A172 (cell line): ENCODE measurements at regions not wholly inside any gene's neighbourhood (a gene's known extent, or its start where the extent isn't known, plus 50 kb on each side); places are given as distances from the start of the nearest gene placed in this dataset.

ENCODE experiments used
- DNase-seq: peaks from one replicate; pipeline ENCODE4 v3.0.0-alpha.2; 2015; ENCODE audit warnings: low spot score

DNA sequence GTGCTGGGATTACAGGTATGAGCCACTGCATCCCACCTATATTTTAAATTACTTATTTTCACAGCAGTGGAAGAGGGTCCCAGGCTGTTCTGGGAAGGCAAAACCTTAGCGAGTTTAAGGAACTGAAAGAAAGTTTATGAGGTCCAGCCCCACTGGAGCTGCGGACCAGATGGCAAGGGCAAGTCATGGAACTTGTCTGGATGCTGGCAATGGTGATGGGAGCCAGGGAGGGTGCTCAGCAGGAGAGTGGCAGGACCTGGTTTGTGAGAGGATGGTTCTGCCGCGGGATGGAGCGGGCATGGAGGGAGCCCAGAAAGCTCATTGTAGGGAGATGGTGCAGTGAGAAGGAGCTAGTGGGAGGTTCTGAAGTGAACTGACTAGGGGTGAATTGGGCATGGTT is 50.6 kb upstream of the SLC45A1 start:
- no peak for DNase-seq

DNA sequence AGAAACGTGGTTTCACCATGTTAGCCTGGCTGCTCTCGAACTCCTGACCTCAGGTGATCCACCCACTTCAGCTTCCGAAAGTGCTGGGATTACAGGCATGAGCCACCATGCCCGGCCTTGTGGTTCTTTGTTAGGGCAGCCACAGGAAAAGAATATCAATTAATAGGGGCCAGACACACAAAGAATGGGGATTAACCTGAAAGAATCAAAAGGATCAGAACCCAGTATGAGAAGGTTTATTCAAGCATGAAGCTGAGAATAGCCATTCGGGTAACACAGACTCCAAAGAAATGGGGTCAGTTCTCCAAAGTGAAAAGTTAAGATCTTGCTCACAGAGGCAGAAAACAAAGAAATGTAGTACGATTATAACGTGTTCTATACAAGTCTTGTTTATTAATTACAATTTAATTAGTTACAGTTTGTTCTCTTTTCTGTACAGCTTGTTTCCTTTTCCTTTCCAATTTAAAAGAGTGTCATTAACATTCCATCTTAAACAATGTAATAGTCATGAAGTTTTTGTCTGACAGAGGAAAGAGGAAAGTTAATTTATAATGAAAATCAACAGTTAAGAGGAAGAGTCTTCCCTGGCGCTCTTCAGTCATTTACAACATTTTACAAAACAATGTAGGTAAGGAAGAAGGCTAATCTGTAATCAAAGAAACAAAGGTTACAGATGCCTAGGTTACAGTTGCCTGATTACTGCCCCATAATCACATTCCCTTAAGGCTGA is 51.3 kb upstream of the SLC45A1 start:
- no peak for DNase-seq

DNA sequence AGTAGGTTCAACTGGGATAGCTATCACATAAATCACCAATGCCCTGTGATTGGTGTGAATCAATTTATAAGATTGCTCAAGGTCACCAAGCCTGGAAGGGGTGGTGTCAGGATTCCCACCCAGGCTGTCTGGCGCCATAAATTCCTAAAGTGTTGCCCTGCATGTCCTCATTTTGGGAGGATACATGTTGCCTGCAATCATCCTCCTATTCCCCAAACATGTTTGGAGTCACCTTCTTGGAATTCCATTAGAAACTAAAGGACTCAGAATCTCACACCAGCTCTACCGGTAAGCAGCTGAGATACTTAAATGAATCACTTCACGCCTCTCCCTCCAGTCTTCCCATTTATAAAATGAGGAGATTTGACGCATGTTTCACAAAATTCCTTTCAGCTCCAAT is 54.1 kb upstream of the SLC45A1 start:
- no peak for DNase-seq

DNA sequence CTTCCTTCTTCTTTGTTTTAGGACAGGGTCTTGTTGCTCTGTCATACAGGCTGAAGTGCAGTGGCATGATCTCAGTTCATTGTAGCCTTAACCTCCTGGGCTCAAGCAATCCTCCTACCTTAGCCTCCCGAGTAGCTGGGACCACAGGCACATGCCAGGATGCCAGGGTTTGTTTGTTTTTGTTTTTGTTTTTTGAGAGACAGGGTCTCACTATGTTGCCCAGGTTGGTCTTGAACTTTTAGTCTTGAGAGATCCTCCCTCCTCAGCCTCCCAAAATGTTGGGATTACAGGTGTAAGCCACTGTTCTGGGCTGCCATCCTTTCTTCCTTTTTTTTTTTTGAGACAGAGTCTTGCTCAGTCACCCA is 56.5 kb upstream of the SLC45A1 start:
- no peak for DNase-seq

DNA sequence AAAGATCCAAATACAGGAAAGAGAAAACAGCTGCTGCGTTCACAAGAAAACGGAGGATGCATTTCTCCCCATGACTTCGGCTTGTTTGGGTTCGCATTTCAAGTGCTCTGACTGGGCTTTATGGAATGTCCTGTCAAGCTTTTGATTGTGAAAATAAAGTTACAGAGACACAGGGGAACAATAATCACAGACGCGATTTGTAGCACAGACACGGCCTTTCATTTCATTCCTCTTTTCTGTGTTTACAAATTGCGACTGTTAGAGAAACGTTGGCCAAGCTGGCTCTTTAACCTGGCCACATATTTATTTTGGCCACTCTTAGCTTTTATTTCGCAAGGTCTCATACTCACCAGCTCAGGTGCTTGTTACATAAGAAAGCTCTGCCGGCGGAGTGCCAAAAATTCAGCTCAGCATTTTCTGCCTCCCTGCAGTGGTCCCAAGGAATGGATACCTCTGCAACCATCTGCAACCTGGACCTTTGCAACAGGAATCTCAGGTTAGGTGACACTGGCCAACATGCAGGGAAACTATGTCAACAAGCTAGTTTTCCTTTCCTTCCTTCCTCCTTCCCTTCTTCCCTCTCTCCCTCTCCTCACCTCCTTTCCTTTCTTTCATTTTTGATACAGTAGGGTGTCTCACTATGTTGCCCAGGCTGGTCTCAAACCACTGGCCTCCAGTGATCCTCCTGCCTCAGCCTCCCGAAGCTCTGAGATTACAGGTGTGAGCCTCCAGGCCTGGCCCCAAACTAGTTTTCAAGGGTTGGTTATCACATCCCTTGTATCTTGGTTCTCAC is 58.2 kb upstream of the SLC45A1 start:
- DNase-seq = peak; percentile 27

DNA sequence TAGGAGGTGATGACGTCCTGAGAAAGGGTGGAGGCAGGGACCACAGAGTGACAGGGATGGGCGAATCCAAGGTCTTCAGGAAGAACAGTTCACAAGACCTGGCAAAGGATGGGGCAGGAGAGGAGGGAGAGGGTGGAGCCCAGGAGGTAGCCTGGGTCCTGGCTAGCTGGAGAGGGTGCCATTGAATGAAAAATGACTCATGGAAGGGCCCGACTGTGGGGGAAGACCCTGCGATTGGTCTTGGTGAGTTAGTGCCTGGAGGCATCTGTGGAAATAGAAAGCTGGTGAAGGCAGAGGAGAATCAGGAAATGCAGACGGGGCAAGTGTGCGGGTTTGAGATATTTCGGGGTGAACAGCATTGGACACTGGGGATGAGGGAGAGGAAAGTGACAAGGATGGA is 60.3 kb upstream of the SLC45A1 start:
- no peak for DNase-seq

DNA sequence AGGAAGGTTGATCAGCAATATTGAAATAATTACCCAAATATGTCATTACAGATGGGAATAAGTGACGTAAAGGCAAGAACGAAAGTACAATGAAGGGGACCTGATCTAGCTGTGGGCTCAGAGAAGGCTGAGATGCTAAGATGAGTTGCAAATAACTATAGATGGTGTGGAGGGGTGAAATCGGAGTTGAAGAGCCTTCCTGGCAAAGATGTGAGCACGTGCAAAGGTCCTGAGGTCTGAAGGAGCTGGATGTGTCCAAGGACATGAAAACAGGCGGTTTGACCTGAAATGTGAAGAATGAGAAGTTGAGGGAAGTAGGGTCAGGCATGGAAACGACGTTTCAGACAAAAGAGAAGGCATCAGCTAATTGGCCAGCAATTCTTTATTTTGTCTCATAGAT is 61.6 kb upstream of the SLC45A1 start:
- no peak for DNase-seq

DNA sequence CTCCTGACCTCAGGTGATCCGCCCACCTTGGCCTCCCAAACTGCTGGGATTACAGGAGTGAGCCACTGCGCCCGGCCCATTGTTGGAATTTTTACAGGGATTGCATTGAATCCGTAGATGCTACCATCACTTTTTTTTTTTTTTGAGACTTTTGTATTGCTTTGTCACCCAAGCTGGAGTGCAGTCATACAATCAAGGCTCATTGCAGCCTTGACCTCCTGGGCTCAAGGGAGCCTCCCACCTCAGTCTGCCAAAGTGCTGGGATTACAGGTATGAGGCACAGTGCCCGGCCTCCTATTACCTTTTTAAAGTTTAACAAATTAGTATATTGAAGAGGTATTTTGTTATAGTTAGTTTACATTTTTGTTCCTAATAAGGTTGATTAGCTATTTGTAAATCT is 62.2 kb upstream of the SLC45A1 start:
- no peak for DNase-seq

DNA sequence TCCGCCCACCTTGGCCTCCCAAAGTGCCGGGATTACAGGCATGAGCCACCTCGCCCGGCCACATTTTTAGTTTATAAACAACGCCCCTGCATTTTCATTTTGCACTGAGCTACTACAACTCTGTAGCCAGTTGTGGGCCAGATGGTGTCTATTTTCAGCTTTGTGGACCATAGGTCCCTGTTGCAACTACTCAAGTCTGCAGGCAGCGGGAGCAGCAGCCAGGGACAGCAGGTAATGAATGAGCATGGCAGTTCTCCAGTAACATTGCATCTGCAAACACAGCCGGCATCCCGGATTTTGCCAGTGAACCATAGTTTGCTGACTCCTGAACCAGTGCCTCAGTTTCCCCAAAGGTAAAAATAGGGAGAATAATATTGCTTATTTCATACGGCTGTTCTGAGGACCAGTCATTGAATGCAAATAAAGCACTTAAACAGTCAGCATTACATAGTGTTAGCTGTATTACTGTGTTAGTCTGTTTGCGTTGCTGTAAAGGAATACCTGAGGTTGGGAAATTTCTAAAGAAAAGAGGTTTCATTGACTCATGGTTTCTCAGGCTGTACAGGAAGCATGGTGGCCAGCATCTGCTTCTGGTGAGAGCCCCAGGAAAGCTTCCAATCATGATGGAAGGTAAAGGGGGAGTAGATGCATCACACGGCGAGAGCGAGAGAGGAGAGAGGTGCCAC is 65.5 kb upstream of the SLC45A1 start:
- no peak for DNase-seq

DNA sequence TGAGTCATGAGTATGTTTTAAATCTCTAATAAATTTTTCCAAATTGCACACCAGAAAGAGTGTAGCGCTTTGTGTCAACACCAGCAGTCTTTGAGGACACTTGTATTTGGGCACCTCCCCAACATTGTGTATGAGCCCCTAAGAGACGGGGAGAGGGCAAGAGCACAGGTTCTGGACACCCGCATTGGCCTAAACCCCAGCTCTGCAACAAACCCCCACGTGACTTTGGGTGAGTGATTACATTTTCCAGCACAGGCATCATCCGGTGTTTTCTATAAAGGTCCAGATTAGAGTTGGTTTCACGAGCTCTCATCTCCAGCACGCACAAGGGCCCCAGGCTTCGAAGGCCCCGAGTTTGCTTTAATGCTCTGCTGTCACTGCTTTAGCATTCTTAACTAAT is 66.3 kb upstream of the SLC45A1 start:
- no peak for DNase-seq

DNA sequence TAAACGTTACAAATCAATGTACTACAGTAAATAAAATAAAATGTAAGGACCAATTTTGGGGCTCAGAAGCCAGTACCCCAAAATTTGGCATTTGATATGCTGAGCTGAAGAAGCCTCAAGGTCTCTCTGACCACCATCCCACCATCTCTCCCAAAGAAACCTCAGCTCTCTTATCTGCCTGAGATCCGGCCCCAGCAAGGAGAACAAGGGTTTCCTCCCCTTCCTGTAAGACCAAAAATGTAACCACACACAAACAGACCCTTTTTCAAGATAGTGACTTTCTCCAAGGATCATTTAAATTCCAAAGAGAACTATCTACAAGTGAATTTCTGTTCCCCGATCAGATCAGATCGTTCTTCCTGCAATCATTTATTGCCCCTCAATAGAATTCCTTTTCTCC is 68.1 kb upstream of the SLC45A1 start:
- DNase-seq = no peak

DNA sequence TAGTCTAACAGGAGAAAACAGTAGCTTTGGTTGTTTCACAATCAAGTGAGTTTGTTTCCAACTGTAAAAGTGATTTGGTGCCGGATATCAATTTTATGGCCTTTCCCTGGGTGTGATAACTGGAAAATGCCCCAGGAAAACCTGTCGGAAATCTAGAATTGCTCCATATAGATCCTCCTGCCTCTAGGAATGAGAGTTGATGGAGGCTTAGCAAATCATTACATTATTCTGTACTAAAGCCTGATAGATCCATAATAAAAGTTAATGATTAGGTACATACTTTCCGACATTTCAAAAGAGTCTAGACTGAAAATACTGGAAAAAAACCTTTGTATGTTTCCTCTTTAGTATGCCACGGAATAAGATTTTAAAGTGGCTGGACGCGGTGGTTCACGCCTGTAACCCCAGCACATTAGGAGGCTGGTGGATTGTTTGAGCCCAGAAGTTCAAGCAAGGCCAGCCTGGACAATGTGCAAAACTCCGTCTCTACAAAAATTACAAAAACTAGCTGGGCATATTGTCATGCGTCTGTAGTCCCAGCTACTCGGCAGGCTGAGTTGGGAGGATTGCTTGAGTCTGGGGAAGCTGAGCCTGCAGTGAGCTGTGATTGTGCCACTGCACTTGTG is 70.0 kb upstream of the SLC45A1 start:
- no peak for DNase-seq

DNA sequence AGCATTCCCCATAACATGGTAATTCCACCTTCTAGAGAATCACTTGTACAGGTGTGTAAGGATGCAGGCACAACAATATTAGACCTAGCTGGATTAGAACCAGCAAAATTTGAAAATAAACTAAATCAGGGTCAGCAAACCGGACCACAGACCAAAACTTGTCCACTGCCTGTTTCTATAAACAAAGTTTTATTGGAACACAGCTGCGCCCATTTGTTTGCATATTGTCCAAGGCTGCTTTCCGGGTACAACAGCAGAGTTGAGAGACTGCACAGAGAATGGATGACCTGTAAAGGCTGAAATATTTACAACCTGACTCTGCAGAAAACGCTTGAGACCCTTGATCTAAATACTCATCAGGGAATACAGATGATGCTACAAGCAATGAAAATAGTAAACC is 73.6 kb upstream of the SLC45A1 start:
- no peak for DNase-seq

DNA sequence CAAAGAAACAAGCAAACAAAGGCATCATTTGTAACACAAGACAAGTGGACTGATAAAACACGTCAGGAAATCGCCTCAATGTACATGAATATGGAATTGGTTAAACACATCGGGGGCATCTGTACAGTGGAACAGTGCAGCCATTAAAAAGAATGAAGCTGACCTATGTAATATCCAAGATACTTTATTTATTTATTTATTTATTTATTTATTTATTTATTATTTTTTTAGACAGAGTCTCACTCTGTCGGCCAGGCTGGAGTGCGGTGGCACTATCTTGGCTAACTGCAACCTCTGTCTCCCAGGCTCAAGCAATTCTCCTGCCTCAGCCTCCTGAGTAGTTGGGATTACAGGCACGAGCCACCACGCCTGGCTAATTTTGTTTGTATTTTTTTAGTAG is 75.4 kb upstream of the SLC45A1 start:
- no peak for DNase-seq

DNA sequence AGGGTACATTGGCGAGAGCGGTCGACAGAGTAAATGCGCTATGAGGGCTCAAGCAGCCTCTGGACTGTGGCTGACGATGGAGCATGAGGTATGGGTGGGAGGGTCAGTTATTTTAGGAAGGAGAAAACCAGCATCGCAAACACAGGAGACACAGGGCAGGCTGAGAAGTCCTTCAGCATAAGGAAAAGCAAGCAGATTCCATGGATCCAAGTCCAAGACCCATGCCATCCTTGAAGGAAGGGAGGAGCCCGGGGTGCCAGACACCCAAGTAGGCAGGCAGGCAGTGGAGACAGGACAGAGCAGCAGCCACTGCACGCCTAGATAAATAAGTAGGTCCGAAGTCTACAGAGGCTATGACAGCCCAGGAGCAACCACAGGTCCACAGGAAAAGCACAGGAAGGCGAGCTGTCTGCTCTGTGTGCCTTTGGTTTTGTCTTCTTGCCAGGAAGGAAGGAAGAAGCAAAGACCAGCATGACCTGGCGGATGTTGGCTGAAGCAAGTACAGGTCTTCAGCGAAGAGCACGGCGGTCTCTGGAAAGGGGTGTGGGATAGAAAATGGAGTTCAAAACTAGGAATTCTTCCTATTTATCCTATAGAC is 76.4 kb upstream of the SLC45A1 start:
- no peak for DNase-seq

DNA sequence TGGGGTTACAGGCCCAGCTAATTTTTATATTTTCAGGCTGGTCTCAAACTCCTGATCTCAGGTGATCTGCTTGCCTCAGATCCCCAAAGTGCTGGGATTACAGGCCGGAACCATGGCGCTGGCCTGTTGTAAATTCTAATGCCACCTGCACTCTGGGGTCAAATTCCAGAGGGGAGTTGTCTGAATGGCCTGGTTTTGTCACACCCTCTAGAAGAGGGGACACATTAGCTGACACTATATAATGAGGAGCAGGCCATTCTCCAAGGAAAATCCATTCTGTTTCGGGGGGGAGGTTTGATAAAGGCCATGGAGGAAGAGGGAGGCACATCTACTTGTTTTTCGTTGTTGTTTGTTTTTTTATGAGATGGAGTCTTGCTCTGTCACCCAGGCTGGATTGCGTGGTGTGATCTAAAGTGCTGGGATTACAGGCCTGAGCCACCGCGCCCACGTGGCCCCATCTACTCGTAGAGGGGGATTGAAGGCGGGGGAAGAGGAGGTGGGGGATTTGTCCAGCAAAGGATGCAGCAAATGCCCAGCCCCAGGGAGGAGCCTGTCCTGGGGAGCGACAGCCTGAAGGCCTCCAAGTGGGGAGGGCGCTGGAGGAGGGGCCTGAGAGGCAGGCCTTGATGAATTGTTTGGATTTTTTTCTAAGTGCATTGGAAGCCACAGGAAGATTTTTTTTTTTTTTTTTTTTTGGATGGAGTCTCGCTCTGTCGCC is 78.4 kb upstream of the SLC45A1 start:
- DNase-seq = peak; percentile 57

DNA sequence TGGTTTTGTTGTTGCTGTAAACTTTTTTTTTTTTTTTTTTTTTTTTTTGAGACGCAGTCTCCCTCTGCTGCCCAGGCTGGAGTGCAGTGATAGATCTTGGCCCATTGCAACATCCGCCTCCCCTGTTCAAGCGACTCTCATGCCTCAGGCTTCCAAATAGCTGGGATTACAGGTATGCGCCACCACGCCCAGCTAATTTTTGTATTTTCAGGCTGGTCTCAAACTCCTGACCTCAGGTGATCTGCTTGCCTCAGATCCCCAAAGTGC is 78.9 kb upstream of the SLC45A1 start:
- peak; percentile 31 for DNase-seq

DNA sequence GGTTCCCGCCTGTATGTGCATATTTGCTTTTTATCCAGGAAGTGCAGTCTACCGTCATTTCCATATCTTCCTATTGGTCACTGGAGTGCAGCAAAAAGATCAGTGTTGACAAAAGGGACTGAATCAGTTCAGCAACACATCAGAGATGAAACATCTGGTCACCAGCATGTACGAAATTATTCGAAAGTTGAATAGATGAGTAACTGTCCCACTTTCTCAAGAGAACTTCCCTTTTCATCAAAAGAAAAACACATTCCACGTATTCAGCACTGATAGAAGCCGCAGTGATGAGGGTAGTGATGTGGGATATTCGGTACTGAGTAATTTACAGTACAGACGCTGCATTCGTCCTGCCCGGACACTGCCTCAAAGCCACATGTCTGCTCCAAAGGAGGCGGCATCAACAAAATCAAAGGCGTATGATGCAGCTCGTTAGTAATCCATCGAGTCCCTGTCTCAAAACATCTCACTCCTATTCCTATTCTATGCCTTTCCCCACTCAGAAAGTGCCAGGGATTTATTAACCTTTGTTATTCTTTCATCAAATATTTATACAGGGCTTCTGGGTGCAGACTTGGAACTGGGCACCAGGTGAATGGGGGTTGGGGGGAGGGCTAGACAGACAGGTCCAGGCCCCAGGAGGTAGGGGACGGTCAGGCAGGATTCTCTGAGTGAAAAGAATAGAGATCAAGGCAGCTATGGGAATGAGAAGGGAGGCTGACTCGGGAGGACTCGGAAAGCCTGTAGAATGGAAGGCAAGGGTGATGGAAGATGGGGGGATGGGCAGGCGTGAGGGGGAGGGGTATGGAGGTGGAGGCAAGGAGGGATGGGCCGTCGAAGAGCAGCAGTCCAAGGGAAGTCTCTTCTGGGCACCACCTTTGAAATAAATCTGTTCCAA is 79.5 kb upstream of the SLC45A1 start:
- DNase-seq = peak; percentile 68

DNA sequence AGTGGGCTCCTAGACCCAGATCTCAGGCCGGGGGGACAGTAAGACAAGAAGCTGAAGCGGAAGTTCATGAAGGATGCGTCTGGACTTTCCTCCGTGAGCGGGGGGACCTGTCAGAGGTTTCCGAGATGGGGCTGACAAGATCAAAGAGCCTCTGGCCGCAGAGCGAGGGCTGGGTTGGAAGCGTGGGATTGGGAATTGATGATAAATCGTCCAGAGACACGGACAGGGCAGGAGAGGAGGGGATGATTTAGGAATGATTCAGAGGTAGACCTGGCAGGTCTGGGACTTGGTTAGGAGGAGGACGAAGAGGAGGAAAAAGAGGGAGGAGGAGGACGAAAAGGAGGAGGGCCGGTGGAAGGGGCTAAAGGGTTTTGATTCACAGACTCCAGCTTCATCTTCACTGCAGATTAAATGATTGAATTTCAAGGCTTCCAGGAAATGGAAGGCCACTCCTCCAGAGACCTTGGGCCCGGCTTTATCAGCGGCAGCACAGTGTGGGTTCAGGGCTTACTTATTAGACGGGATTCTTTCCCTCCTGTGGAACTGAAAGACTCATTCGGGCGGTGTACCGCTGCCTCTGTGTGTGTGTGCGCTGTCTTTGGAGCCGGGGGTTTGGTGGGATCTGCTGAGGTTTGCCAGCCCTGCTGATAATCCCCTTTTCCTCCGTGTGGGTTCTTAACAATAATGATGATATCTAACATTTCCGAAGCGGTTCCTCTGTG is 85.7 kb upstream of the SLC45A1 start:
- DNase-seq = no peak

DNA sequence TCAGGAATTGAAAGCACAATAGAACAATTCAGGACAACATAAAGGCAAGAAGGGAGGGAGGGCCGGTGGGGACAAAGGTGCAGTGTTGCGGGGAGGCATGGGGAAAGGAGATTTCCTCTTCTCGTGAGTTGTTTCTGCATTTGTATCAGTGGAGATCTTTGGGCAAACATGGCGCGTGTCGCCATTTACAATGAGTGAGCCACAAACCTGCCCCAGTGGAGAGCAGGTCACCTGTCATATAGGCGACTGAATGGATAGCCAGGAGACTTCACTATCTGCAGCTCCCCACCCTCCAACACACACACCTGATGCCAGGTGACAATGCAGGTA is 87.7 kb upstream of the SLC45A1 start:
- no peak for DNase-seq
